HG03103 (cell line): ENCODE measurements at regions not wholly inside any gene's neighbourhood (a gene's known extent, or its start where the extent isn't known, plus 50 kb on each side); places are given as distances from the start of the nearest gene placed in this dataset.

ENCODE experiments used
- ATAC-seq: cut with Tn5 transposase; IDR thresholded peaks from one replicate; pipeline ENCODE4 v1.9.1; 2021; ENCODE audit warnings: low read depth; ENCODE audit not compliant: unreplicated experiment

GRCh38 chr7:25850216-25850615, 301.8 kb upstream of the NFE2L3 start:
- ATAC-seq: no peak

DNA sequence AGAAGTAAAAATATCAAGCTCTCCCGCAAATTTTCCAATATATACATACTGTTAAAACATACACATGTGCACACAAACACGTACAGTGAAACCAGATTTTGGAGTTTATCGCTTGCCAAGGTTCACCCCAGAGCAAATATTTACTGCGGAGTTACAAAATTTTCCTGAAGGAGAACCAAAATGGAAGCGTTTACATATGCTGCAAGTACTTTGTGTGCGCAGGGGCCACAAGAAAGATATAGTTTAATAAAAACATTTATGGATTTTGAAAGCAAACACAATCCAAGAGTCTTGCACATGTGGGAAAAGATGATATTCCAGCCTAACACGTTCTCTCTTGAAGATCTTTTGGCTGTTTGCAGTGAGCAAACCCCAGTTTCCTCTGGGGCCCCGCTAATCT, 301.3 kb upstream of the NFE2L3 start:
- no peak for ATAC-seq

DNA sequence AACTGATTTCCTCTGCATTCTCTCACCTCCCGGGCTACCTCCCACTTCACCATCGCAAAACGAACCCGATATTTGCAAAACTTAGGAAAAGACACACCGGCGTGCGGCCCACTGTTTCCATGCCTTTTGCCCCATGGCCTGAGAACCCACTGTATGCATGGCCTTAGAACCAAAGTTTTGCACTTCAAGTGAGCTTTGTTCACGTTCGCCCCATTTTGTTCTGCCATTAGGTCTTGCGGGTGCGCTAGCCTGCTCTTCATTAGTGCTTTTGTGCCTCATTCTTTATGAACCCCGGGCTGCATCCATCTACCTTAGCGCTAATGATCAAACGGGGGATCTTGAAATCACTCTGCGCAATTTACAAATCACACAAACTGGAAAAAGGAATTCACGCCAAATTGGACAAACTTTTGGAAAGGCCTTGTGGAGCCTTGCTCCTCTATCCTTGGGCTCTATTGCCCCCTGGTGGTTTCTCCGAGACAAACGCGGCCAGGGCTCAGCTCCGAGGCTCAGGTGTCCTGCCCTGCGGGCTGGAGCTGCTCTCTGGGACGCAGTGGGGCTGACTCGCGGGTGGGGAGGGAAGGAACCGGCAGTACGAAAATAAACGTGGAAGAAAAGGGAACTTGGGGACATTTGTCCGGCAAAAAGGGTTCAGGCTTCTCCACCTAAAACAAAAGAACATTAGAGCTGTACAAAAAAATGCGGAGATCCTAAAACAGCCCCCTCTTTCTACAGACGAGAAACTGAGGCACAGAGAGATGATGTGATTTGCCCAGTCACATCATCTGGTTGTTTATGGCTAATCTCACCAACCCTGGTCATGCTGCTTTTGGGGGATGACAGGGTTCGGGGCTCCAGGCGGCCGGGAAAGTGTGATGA, 300.4 kb upstream of the NFE2L3 start:
- ATAC-seq: no peak

DNA sequence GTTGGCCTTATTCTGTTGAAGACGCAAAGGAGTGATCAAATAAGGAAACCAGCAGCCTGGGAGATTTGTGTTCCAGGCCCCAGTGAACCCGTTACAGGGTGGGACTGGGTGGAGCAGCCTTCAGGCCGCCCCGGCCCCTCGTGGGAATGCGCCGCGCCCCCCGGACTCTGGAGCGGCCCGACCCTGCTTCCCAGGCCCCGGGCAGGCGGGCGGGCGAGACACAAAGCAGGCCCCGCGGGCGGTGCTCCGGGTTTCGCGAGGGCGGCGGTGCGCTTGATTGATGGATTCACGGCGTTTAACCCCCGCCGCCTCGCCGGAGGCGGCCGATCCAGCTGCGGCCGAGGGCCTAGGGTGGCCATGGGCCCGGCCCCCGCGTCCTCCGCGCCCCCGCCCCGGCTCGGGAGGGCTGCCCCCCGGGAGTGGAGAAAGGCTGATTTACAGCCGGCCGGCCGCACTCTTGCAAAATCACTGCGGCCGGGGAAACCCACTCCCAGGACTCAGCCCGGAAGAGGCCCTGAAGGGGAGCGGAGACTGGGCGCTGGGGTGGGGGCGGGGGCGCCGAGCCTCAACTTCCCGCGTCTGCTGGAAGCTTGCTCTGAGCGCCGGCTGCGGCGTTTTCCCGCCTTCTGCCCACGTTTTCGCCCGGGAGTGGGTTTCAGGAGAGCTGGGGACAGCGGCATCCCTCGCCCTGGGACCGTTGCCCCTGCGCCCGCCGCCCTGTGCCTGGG, 299.6 kb upstream of the NFE2L3 start:
- ATAC-seq: no peak

GRCh38 chr7:25852939-25853271, 299.1 kb upstream of the NFE2L3 start:
- ATAC-seq: no peak

DNA sequence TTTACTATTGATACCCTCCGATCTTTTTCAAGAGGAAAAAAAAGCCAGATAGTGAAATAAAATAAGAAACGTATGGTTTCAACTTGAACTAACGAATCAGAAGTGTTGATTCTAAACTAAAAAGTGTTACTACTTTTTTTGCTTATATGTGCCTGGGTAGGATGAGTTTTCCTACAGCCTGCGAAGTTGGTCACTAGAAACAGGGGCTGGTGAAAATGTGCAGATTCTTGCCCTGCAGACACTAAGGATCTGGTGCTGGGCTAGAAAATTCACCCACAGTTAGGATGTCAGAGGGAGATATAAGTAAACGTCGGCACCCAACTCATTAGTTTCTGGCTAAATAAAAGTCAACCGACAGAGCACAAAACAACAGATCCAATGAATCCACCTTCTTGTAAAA, 298.7 kb upstream of the NFE2L3 start:
- no peak for ATAC-seq

DNA sequence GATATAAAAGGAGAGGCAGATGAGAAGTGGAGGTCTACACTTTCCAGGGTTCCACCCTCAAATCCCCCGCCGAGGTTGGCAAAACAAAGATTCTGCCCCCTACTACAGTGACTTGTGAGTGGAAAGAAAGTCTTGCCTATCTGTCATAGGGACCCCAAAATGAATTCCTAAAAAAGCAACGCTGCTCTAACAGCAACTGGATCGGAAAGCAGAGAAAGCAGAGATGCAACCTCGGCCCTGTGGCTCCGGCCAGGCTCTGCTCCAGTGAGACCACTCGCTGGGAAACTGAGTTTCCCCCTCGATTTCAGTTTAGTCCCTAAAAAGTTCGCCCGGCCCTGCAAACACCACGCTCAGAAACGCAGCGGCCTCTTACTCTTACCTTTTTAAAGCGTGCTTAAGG, 297.9 kb upstream of the NFE2L3 start:
- ATAC-seq: no peak

DNA sequence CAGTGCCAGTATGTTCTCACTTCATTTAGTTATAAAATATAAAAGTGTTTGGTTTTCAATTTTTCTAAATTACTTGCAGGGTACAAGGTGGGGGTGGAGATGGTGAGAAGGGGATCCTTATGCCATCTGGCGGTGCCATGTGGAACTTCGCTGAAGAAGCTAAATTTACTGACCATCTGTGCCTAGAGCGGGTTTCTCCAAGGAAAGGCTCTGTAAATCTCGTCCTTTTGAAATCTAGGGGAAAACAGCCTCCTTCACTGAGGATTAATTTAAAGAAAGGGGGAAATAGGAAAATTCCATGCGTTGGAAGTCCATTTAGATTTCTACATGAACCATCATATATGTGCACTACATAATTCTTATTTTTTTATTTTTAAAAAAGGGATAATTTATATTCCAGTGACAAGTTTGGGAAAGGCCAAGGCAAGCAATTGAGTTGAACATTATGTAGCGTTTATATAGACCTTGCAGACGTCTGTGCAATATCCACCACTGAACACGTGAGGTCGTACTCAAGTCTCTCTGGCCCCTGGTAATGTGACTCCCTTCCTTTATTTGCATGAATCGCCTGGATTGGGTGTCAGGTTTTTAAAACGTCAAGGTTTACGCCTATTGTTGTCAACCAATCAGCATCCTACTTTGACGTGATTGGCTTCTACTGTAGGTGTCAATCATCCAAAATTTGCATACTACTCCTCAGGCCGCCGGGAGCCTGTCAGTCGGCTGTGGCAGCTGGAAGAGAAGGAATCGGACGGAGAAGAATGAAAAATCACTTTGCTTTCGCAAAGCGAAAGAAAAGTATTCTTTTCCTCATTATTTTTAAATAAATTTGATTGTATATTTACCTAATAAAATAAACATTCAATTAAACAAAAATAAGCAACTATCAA, 297.1 kb upstream of the NFE2L3 start:
- no peak for ATAC-seq

GRCh38 chr7:25855854-25856782, 295.9 kb upstream of the NFE2L3 start:
- no peak for ATAC-seq

DNA sequence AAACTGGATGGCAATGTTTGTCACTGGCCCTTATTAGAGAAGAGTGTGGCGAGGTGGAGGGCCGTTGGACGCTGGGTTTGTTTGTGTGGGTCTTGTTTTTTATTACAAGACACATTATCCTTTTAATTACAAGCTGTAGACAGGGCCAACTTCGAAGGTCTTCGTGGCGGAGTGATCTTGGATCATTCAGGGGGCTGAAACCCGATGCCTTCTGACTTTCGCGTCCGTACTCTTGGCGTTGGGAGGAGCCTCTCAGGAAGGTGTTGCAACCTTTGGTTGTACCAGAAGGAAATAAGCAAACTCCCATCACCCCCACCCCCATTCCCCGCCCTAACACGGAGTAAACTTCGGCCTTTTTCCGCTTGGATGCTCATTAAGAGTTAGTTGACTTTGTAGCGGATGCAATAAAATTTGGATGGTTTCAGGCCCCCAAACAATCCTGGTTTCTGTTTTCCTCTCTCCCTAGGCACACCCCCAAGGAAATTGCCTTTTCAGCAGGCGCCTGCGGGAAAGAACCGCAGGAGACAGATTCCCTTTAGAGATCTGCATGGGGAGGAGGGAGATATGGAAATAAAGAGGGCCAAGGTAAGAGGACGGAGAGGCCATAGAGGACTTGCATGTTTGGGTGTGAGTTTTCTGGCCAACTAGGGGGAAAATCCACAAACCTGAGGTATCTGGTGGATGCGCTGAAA, 294.5 kb upstream of the NFE2L3 start:
- no peak for ATAC-seq

DNA sequence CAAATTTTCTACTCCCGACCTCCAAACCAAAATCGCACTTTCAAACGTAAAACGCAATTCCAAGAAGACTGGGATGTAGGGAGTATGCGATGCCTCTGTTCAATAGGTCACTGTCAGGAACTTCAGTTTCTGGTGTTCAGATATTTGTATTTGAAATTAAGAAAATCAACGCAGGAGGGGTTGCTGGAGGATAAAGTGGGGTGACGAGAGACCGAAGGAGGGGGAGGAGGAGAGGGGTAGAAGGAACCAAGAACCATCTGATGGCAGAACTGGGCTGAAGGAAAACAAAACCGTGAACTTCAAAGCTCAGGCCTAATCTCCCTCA, 293.8 kb upstream of the NFE2L3 start:
- ATAC-seq: no peak

DNA sequence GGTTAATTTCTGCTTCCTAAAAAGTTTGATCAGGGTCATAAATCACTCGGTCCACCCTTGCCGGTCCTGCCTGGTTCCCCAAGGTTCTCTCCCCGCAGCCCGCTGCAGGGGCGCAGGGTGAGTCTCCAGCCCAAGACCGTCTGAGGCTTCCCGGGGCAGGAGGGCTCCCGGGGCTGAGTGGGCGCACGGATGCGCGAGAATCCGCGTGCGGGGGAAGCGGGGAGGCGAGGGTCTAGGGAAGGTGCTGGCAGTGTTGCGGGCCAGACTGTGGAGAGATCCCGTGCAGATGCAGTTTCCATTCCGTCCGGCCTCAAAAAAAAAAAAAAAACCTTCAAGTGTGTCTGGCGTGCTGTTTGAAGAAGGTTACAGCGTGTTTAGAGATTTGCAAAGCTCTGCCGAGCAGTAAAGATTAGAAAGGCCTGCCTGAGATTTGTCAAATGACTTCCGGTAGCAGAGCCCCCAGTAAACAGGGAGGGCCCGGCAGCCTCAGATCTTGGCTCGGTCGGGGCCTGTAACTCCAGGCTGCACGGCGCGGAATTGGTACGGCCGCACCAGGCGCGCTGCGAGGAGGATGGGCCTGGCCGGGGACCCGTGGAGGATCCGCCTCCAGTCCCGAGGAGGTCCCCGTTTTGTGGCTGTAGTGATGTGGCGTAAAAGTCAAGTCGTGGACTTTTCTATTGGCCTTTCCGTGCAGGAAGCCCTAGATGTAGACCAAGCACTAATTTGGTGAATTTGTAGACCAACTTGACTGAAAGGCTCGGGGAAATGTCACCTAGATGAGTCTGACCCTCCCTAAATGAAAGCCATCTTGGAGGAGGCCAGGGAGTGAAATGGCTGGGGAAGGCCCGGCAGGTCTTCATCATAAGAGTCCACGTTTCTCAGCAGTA, 293.2 kb upstream of the NFE2L3 start:
- no peak for ATAC-seq

DNA sequence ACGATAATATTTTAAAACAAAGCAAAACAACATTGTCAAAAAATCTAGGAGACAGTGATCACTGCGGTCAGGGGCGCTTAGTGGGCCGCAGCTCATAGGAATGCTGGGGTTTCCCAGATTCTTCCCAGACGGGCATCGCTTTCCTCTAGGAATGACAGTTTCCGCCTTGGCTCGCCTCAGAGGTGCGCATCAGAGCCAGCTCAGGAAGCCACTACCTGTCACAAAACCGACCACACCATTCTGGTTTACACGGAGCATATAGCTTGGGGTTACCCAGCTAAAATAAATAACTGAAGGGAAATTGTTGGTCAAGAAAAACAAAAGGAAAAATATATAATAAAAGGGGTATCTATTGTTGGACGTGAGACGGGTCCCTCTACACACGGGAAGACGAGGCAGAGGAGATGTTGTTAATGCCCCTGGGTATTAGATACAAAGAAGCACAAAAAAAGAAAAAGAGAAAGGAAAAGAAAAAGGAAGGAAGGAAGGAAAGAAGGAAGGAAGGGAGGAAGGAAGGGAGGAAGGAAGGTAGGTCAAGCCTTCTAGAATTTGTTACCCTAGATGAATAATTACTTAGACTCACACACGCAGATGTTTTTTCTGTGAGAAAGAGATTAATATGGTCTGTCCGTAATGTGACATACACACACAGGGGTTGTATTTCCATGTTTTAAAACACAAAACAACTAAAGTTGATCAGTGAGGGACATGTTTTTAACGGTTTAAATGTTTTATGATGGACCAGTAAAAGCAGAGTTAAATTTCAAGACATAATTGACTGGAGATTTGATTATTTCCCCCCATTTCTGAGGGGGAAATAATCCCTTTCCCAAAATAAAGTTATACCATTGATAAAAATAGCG, 292.4 kb upstream of the NFE2L3 start:
- no peak for ATAC-seq

DNA sequence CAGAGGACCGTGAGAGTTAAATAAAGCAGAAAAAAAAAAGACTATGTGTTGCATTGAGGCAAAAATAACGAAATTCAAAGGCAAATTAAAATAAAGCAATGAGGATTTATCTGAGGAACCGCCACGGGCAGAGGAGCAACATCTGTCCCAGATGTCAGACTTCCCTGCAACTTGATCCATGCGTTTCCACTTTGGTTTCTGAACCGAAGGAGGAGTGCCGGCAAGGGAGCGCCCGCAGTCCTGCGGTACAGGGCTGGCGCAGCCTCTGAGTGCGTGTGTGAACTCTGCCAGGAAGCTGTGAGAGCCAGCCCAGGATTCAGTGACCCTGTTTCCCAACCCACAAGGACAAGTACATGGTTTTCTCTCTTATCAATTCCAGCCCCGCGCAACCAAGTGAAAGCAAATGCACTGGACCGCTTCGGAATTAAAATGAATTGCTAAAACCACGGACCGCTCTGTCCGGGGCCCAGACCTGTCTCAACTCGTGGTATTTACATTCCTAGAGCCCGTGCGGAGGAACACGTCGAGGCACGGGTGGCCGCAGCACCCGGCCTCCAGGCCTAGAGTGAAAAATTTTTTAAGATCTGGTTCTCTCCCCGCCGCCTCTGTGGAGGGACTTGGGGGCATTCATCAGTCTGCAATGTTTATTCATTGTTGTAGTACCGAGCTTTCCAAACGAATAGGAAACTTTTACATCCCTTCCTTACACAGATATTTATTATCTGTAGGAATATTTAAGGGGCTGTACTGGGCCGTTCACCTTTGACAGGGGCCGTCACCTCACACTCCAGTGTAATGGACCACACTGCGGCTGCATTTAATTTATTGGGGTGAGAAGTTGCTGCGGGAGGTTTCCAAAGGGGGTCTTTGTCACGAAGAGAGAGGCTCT, 291.5 kb upstream of the NFE2L3 start:
- no peak for ATAC-seq

DNA sequence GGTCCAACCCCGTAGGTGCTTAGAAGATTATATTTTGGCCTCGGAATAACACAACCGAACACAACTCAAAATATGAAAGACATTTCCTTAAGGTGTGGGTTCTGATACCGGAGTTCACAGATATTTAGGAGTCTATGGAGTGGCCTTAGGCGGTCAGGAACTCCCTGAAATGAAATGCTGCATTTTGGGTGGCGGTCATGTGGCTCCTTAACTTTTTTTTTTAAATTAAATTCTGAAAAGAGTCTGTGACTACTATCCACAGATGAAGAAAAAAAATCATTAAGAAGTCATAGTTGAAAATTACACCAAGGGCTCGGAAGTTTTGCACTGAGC, 290.9 kb upstream of the NFE2L3 start:
- ATAC-seq: no peak

GRCh38 chr7:25861601-25862260, 290.3 kb upstream of the NFE2L3 start:
- ATAC-seq: no peak
